ENCODE measurements at regions not wholly inside any gene's neighbourhood (a gene's known extent, or its start where the extent isn't known, plus 50 kb on each side); places are given as distances from the start of the nearest gene placed in this dataset.

DNA sequence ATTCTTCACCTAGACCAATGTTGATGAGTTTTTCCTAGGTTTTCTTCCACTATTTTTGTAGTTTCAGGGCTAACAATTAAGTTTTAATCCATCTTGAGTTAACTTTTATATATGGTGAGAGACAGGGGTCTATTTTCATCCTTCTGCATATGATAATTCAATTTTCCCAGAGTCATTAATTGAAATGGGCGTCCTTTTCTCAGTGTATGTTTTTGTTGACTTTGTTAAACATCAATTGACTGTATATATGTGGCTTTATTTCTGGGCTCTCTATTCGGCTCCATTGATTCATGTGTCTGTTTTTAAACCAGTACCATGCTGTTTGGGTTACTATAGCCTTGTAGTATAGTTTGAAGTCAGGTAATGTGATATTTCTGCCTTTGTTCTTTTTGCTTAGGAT is 282.1 kb downstream of the INSC start:
- H3K9ac ChIP-seq (ENCODE audit: low read depth, low read length, poor library complexity, severe bottlenecking): no peak overlapping the region
- H3K4me3 ChIP-seq (ENCODE audit: low read length, poor library complexity, severe bottlenecking): no peak overlapping the region
- H2AFZ ChIP-seq (ENCODE audit: low read length): no peak overlapping the region
- no peaks in the 10 kb centered on the region for H3K79me2 ChIP-seq (ENCODE audit: insufficient read depth, low read length)
- H3K9me2 ChIP-seq (replicated peaks; ENCODE audit: low read depth, low read length): no peaks in the 10 kb centered on the region
- no peak overlapping the region for H3K4me2 ChIP-seq (ENCODE audit: low read depth, low read length, poor library complexity, severe bottlenecking)
- H3K36me3 ChIP-seq (ENCODE audit: insufficient read depth, low read length): no peaks in the 10 kb centered on the region
- H3F3A ChIP-seq (ENCODE audit: low read depth): no peaks in the 10 kb centered on the region
- TF ChIP-seq EZH2phosphoT487 (IDR thresholded peaks at IDR 0.05; ENCODE audit: borderline replicate concordance): no peak
- TF ChIP-seq, protein P1, sequence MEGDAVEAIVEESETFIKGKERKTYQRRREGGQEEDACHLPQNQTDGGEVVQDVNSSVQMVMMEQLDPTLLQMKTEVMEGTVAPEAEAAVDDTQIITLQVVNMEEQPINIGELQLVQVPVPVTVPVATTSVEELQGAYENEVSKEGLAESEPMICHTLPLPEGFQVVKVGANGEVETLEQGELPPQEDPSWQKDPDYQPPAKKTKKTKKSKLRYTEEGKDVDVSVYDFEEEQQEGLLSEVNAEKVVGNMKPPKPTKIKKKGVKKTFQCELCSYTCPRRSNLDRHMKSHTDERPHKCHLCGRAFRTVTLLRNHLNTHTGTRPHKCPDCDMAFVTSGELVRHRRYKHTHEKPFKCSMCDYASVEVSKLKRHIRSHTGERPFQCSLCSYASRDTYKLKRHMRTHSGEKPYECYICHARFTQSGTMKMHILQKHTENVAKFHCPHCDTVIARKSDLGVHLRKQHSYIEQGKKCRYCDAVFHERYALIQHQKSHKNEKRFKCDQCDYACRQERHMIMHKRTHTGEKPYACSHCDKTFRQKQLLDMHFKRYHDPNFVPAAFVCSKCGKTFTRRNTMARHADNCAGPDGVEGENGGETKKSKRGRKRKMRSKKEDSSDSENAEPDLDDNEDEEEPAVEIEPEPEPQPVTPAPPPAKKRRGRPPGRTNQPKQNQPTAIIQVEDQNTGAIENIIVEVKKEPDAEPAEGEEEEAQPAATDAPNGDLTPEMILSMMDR (conservative IDR thresholded peaks at IDR 0.05; ENCODE audit: low read length): no peak
- H3K27me3 ChIP-seq (ENCODE audit: insufficient read depth, low read length, poor library complexity, severe bottlenecking): no peaks in the 10 kb centered on the region
- H4K20me1 ChIP-seq (ENCODE audit: insufficient read depth, low read length, poor library complexity, severe bottlenecking): no peaks in the 10 kb centered on the region
- no peaks in the 10 kb centered on the region for H3K4me1 ChIP-seq (ENCODE audit: insufficient read depth, low read length, poor library complexity, severe bottlenecking)
- H3K9me3 ChIP-seq (ENCODE audit: insufficient read depth, low read depth, low read length): no peaks in the 10 kb centered on the region

DNA sequence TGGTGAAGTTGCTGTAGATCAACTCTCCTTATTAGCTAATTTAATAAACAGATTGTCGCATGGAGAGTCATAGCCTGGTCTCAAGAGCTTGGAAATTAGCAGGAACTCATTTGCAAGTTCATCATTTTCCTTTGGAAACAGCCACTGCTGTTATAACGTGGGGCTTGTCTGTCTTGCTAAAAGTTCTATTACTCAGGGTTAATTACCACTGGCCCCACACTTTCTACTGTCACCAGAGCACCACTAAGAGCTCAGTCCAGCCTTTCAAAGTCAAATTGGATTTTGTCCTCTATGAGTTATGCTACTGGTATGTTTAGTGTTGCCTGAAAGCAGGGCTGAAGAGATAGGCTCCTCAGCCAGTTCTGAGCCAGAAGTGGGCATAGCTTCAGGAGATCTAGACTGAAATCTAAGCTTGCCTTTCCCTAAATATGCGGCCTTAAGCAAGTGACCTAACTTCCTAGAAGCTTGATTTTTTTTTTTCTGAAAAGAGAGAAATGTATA is 292.2 kb downstream of the INSC start:
- Histone ChIP-seq H3K9me3 (ENCODE audit: insufficient read depth, low read depth, low read length) (no peaks in the 10 kb centered on the region), H3K4me1 (ENCODE audit: insufficient read depth, low read length, poor library complexity, severe bottlenecking) (no peaks in the 10 kb centered on the region), H3K36me3 (ENCODE audit: insufficient read depth, low read length) (no peaks in the 10 kb centered on the region), H2AFZ (ENCODE audit: low read length) (no peak overlapping the region), H3K79me2 (ENCODE audit: insufficient read depth, low read length) (no peaks in the 10 kb centered on the region), H3K27me3 (ENCODE audit: insufficient read depth, low read length, poor library complexity, severe bottlenecking) (no peaks in the 10 kb centered on the region), H3K9me2 (replicated peaks; ENCODE audit: low read depth, low read length) (0 out of 2 replicates have a peak, but pooled peaks cover 4% of the 10 kb centered on the region), H3K4me3 (ENCODE audit: low read length, poor library complexity, severe bottlenecking) (no peak overlapping the region), H3K9ac (ENCODE audit: low read depth, low read length, poor library complexity, severe bottlenecking) (no peak overlapping the region), H3K4me2 (ENCODE audit: low read depth, low read length, poor library complexity, severe bottlenecking) (no peak overlapping the region), H4K20me1 (ENCODE audit: insufficient read depth, low read length, poor library complexity, severe bottlenecking) (no peaks in the 10 kb centered on the region), H3F3A (ENCODE audit: low read depth) (no peaks in the 10 kb centered on the region)
- TF ChIP-seq, protein P1 (conservative IDR thresholded peaks at IDR 0.05; ENCODE audit: low read length): no peak
- TF ChIP-seq EZH2phosphoT487 (IDR thresholded peaks at IDR 0.05; ENCODE audit: borderline replicate concordance): no peak

DNA sequence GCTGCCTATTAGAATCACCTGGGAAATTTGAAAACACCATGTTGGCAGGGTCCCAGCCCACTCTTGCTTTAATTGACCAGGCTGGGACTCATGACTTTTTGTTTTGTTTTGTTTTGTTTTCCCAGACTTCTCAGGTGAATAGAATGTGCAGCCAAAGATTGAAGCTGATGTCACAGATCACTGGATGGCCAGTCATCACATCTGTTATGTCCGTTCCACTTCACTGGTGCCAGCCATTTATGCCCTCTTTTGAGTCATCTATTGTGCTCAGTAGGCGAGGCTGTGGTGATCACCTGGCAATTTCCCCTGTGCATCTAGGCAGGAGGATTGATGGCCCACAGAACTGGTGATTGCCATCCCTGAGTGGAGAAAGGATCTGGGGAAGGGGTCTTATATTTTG is 297.3 kb downstream of the INSC start:
- TF ChIP-seq, protein P1 (conservative IDR thresholded peaks at IDR 0.05; ENCODE audit: low read length): no peak
- no peak for TF ChIP-seq EZH2phosphoT487 (IDR thresholded peaks at IDR 0.05; ENCODE audit: borderline replicate concordance)
- H3K4me2 ChIP-seq (ENCODE audit: low read depth, low read length, poor library complexity, severe bottlenecking): no peak overlapping the region
- no peak overlapping the region for H3K4me3 ChIP-seq (ENCODE audit: low read length, poor library complexity, severe bottlenecking)
- no peaks in the 10 kb centered on the region for H3F3A ChIP-seq (ENCODE audit: low read depth)
- no peaks in the 10 kb centered on the region for H3K27me3 ChIP-seq (ENCODE audit: insufficient read depth, low read length, poor library complexity, severe bottlenecking)
- no peaks in the 10 kb centered on the region for H3K9me3 ChIP-seq (ENCODE audit: insufficient read depth, low read depth, low read length)
- no peak overlapping the region for H3K9ac ChIP-seq (ENCODE audit: low read depth, low read length, poor library complexity, severe bottlenecking)
- no peak overlapping the region for H2AFZ ChIP-seq (ENCODE audit: low read length)
- H3K36me3 ChIP-seq (ENCODE audit: insufficient read depth, low read length): no peaks in the 10 kb centered on the region
- H4K20me1 ChIP-seq (ENCODE audit: insufficient read depth, low read length, poor library complexity, severe bottlenecking): no peaks in the 10 kb centered on the region
- no peaks in the 10 kb centered on the region for H3K9me2 ChIP-seq (replicated peaks; ENCODE audit: low read depth, low read length)
- no peaks in the 10 kb centered on the region for H3K79me2 ChIP-seq (ENCODE audit: insufficient read depth, low read length)
- H3K4me1 ChIP-seq (ENCODE audit: insufficient read depth, low read length, poor library complexity, severe bottlenecking): no peaks in the 10 kb centered on the region
